HG03565 (cell line): ENCODE measurements at regions not wholly inside any gene's neighbourhood (a gene's known extent, or its start where the extent isn't known, plus 50 kb on each side); places are given as distances from the start of the nearest gene placed in this dataset.

Experiments used
- ATAC-seq: cut with Tn5 transposase; IDR thresholded peaks from one replicate; pipeline ENCODE4 v1.9.1; 2021; ENCODE audit warnings: mild to moderate bottlenecking, moderate library complexity; ENCODE audit not compliant: unreplicated experiment

DNA sequence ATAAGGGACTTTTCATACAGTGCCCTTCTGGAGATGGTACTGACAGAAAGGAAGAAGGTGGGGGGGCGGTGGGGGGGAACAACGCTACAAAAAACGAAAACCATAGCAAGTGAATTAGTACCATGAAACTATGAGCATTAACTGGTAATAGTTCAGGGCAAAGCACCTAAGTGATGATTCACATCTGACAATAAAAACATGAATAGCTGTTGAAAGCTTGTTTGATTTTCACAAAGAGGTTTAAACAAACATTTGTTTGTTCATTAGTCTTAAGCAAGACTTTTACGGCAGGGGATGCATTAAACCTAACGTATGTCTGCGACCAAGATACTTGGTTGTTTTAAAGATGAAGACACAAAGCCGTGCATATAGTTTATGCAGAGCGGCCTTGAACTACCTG is 177.5 kb downstream of the LMO4 start:
- ATAC-seq: no peak

DNA sequence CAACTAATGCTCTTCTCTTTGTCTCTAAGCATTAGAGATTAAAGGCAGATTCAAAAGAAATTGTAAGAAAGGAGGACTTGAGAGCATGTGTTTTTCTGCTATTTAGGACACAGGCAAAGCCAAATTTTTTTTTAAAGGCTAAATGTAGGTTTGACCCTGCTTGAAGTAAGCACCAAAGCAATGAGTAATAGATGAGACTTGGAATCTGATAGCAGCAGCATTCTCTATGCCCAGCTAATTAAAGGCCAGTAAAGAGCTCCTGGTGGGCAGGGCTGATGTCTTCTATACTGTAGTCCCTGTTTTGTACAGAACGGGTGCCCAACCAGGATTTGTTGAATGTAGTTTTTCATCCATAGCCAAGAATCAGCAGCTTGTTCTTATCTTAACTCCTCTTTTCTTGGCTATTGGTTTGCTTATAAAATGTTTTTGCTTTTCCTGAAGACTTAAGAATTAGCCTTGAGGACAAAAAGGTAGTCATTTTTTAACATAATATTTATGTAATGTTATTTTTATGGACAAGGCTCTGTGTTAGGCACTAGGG is 179.6 kb downstream of the LMO4 start:
- no peak for ATAC-seq

DNA sequence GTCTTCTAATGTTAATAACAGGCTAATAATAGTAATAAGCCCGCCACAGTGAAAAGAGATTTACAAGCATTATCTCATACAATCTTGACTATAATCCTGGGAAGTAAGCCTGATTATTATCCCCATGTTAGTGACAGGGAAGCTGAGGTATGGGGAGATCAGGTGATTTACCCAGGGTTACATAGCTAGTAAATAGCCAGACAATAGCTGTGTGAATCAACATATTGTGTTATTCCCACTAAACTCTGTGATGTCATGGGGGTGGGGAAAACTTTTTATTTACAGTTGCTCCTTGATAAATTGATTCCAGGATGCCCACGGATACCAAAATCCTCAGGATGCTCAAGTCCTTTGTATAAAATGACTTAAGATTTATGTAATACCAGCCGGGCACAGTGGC is 181.9 kb downstream of the LMO4 start:
- no peak for ATAC-seq

DNA sequence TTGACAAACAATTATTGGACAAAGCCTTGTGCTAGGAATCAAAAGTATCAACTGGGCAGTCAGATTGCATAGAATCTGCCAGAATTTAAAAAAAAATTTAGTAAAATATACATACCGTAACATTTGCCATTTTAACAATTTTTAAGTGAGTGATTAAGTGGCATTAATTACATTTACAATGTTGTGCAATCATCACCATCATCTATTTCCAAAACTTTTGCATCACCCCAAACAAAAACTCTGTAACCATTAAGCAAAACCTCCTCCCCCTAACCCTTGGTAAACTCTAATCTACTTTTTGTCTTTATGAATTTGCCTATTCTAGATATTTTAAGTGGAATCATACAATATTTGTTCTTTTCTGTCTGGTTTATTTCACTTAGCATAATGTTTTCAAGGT is 182.8 kb downstream of the LMO4 start:
- no peak for ATAC-seq

DNA sequence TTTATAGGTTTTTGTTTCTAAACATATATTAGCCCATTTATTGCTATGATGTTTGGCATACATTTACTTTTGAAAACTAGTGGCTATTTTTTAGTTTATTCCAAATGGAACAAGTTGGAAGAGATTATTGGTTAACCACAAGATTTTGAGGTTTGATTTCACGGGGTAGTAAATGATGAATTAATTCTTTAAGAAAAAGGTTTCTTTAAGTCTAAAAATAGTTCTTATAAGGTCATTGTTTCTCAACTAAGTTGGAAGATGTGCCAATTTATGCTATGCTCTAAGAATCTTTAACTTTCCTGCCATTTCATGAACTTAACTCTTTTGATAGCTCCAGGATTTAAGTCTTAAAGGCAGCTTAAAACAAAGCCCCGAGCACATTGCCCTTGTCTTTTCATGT is 183.8 kb downstream of the LMO4 start:
- ATAC-seq: no peak

DNA sequence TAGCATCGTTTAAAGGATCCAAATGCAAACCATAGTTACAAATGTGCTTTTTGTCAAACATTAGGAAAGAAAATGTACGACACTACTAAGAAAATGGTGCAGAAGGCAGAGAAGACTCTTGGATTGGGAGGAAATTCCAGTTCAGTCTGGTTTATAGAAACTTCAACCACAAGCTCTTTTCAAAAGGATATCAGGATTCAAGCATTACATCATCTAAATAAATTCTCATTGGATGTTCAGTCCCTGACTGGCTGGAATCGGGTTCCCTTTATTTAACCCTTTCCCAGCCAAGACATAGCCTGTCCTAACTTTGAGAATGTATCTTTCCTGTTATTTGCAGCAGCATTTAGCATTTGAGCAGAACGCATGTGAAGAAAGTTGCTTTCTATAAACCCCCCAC is 184.6 kb downstream of the LMO4 start:
- no peak for ATAC-seq

DNA sequence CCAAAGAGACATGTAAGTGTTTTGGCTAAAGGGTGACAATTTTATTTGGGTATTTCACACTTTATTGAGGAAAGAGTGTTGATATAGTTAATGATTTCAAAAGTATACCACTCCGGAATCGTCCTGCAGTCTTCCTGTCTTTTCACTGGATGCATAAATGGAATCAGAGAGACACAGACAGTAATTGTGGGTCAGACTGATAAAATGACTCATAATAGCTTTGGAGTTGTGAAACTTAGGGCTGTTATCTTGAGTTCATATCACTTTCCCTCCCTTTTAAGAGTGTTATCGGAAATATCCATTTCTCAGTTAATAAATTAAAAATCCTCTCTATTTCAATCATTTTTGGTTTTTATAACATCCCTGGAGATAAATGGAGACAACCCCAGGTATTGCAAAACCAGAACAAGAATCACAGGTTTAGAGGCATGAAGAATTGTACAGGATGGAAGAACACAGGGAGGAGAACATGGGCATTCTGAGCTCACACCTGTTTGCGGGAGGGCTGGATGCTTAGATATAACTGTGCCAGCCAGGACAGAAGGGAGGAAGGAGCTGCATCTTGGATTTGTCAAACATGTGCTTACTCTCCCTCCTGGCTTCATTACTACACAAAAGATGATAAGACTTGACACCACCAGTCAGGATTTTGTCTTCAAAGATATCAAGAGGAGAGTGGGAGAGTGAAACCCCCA is 185.4 kb downstream of the LMO4 start:
- no peak for ATAC-seq

DNA sequence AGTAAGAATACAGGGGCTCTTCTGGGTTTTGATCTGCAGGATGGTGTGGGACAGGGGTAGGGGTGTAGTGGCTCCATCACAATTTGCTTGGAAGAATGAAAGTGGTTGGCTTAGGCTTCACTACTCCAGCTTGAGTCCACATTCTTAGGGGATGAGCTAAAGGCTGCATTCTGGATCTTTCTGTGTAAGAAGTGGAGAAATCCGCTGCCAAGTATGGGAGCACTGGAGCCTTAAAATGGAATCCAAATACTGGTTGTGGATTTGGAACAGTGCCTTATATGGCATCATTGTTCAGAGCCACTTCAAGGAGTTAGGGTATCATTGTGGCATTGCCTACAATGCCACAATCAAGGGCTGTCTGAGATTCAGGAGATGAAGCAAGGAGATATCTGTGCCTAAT is 187.1 kb downstream of the LMO4 start:
- no peak for ATAC-seq

DNA sequence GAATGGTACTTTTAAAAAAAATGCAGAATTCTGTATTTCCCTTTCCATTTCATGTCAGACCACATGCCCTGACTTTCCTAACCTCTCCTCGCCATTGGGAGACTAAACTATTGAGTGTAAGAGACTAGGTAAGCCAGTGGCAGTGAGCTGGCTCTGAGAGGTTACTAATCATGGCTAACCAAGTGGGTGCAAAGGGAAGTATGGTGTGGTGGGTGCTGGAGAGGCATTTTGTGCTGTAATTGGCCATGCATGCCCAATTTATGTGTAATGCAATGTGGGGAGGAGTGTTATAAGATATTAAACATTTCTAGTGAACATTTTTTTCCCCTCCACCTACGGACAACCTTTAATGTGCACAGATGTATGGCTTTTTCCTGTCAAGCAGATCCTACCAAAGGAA is 190.1 kb downstream of the LMO4 start:
- no peak for ATAC-seq

DNA sequence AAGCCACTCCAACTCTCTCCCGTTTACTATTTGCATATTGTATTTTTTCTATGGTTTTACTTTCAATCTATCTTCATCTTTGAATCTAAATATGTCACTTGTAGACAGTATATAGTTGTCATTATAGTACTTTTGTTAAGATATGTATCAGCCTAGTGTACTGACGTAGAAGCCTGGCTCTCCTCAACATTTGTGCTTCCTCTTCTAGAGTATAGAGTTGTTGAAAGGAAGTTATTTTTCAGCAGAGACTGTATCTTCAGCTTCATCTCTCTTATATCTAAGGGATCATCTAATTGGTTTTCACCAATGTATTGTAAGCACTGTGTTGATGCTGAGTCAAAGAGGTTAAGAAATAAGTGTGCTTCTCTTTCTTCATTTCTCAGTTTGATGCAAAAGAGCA is 192.8 kb downstream of the LMO4 start:
- ATAC-seq: no peak

DNA sequence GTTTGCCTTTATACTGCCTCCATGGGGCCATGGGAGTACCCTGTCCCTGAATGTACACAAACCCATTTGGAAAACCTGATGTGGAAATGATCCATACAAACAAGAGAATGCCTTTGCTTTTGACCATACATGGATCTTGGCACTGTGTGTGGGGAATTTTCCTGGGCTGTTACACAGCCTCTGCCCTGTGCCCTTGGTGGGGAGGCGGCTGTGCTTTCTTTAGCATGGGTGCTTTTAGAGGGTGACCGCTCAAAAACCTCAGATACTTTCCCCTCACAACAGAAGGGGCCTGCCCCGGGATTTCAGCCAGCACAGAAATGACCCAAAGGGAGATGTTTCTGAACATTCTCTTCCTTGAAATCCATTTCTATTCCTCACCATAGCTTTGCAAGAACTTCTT is 194.8 kb downstream of the LMO4 start:
- no peak for ATAC-seq

DNA sequence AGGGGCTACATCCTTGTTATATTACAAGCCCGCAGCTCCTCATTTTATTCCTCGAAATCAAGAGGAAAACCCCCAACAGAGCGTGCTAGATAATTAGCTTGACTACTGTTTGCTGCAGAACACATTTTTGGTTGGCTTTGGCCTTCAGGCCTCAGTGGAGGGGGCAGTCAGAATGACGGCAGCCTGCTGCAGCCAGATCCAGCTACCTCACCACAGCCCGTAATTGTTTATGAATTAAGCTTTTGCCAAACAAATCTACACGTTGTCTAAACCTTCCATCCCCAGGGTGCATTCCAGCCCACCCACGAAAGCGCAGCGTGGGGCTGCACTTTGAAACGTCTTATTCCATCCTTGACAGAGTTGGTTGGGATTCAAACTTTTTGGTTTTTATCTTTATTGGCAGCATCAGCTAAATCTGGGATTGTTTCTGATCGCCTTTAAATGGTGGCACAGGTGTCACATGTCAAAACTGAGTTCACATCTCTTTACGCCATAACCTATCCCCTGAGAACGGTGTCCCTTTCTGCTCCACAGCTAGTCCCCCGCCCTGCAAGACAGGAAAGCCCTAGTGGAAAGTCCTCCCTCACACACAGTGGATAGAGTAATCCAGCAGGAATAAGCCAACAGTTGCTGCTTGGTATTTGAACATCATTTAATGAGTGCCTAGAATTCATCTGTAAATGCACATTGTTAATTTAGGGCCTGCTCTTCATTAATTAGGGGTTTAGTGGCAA is 195.5 kb downstream of the LMO4 start:
- ATAC-seq: no peak

DNA sequence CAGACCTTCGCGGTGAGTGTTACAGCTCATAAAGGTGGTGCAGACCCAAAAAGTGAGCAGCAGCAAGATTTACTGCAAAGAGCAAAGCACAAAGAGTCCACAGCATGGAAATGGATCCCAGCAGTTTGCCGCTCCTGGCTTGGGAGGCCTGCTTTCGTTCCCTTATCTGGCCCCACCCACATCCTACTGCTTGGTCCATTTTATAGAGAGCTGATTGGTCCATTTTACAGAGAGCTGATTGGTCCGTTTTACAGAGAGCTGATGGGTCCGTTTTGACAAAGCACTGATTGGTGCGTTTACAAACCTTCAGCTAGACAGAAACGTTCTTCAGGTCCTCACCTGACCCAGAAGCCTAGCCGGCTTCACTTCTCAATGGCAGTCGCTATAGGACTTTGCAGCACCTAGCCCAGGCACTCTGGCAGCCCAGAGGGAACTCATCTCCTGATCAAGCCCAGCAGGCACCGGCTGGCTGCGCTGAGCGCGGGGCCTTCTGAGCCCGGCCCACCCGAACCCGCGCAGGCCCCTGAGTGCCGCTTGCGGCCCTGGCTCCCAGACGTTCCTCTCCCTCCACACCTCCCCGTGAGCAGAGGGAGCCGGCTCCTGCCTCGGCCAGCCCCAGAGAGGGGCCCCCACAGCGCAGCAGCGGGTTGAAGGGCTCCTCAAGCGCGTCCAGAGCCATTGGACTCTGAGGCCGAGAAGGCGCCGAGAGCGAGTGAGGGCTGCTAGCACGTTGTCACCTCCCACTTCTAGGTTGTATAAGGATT is 200.3 kb downstream of the LMO4 start:
- ATAC-seq: no peak

DNA sequence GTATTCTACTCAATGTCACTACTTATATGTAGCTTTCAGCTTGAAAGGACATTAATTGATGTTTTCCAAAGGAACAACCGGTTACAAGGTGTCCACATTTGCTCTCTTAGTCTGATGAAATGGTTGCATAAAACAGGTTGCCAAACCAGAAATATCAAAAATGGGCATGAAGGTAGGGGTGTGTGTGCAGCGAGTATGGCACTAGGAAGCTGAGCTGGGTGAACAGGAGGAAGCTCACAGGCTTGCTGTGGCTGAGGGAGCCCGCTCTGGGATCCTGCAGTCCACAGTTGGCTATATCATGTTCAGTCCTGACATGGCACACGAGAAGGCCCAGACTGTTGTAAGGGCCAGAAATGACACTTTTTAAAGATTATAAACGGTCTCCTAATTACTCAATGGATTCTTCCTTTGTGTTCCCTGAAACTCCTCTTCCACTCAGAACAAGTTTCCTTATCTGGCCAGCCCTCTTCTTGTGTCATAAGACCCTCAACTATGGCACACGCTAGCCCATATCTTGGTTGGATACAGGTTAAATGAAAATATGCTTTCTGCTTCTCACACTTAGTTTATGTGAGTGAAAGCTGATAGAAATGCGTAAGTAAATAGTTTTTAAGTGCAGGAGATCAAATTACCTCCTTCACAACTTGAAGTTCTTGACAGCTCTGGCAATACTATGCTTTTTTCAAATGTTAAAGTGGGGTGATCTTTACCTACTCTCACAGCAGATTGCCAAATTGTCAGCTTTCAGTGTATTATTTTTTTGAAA is 201.5 kb downstream of the LMO4 start:
- ATAC-seq: no peak

DNA sequence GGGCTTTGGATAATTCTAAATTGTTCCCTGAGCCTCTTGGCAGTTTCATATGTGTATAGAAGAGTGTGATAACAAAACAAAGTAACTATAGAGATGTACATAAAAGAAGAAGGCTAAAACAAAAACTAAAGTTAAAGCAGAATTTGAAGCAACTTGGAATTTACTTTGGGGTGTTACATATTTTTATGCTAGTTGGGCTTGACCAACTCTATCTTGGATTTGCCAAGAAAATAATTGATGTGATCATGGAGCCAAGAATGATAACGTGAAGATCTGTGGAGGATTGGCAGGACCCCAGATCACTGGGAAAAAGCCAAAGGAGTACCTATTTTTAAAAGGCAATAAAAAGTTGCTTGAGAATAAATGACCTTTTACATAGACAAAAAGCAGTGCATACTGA is 206.9 kb downstream of the LMO4 start:
- ATAC-seq: no peak

DNA sequence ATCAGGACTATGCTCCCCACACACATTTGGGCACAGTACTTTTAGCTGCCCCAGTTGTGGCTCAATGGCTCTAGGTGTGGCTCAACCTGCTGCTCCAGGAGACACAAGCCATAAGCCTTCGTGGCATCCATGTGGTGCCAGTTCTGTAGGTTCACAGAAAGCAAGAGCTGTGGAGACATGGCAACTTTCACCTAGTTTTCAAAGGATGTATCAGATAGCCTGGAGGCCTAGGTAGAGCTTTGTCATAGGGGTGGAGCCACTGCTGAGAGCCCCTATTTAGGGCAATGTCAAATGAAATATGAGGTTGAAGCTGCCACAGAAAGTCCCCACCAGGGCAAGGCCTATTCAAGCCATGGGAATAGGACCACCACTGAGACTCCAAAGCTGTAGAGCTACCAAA is 210.5 kb downstream of the LMO4 start:
- ATAC-seq: no peak

DNA sequence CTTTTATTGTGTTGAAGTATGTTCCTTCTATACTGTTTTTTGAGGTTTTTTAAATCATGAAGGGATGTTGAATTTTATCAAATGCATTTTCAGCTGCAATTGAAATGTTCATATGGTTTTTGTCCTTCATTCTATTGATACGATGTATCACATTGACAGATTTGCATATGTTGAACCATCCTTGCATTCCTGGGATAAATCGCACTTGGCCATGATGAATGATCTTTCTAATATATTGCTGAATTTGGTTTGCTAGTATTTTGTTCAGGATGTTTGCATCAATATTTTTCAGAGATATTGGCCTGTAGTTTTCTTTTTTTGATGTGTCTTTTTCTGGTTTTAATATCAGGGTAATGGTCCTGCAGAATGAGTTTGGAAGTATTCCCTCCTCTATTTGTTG is 214.0 kb downstream of the LMO4 start:
- ATAC-seq: no peak

DNA sequence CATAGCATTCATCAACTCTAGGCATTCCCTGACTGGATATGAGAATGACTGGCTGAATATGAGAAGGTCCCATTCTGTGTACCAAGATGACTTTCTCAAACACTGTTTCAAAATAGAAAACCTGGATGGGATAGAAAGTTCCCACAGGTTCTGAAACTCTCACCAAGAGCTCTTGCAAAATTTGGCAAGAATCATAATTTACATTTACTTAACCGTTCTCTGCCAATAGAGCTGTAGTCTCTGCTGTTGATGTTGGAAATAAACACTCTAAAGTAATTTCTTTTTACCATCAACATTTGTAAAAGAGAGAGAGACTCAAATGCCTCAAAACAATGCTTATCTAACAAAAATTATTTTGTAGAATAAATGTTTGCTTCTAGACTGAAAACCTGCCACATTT is 221.1 kb downstream of the LMO4 start:
- ATAC-seq: no peak

DNA sequence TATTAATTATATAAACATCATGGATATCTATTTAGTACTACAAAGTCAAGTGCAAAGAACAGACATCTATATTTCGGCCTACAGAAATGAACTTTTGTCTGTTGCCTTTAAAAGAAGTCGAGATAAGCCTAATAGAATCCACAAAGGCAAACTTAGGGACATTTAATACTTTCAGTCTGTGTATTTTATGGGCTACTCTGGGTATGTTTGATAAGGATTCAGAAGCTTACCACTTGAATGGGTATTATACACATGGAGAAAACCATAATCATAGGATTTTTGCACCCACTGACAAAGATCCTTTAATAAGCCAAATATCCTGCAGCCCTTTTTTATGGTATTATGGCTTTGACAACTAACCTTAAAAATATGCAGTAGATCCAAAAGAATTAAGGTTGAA is 224.8 kb downstream of the LMO4 start:
- ATAC-seq: no peak

DNA sequence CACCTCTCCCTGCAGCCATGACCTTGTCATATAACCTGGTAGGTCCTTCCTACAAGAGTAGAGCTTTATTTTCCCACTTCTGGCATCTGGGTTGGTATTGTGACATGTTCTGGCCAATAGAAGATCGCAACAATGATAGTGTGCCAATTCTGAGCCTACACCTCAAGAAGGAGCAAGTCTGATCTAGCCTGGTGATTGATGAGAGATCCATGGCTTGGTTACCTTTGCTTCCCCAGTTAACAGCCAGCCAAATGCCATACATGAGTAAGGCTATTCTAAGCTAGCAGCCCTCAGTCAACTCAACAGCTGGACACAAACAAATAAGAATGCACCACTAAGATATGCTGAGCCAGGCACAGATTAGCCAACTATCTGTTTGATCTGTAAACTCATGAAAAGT is 226.7 kb downstream of the LMO4 start:
- ATAC-seq: no peak

DNA sequence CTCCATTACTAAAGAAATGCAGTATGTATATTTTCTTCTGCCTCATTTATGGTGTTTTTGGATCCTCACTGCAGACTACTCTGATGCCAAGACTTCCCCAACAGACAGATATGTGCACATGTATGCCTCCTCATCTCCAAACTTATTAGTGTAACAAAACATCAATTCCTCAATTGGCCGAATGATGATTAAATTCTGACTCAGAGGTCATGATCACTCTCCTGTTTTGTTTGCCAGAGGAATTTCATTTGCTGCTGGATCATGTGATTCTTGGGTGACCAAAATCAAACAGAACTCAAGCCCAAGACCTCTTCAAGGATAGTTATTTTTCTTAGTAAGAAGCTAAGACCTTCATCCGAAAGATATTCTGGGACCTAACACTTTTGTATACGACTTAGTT is 227.6 kb downstream of the LMO4 start:
- no peak for ATAC-seq
